HPDE6-E6E7 (cell line): ENCODE measurements at regions not wholly inside any gene's neighbourhood (a gene's known extent, or its start where the extent isn't known, plus 50 kb on each side); places are given as distances from the start of the nearest gene placed in this dataset.

Source experiments
- DNase-seq: peaks from one replicate; pipeline ENCODE4 v3.0.0; 2011; ENCODE audit warnings: missing footprints; ENCODE audit errors: extremely low spot score

DNA sequence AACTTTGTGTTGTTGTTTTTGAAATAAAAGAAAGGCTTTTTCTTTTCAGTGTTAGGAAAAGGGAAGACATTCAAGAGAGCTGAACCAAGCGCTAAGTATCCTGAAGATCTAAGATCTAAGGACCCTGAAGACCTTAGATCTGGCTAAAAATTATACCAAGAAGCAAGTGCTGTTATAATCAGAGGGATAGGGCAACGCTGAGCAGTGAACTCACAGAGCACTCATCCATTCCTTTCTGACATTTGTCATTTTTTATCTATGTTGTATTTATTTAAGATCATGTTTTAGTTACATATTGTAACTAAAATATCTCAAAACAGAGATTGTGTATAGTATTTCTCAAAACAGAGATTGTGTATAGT, 60.5 kb upstream of the FAM216B start:
- no peak for DNase-seq

DNA sequence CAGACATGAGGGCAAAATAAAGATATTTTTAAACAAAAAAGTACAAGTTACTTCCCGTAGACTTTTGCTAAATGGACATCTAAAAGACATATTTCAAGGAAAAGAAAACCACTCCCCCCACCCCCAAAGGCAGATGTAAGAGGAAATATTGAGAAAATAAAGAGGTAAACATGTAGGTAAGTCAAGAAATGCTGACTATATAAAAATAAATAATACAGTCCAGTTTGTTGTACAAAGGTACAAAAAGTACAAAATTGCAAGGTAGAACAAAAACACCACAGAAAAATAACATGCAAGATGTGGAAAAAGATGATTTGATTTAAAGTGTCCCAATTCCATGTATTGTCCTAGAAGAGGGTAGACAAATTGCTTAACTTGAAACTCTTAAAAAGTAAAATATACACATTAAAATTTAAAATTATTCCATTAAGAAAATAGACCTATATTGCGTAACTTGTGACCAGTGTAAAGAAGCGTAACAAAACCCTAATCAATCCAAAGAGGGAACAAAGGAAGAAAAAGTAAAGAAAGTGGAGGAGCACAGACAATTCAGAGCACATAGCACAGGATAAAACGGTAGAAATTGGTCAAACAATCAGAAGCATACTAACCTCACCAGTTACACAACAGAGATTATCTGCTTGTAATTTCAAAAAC, 58.4 kb upstream of the FAM216B start:
- no peak for DNase-seq

DNA sequence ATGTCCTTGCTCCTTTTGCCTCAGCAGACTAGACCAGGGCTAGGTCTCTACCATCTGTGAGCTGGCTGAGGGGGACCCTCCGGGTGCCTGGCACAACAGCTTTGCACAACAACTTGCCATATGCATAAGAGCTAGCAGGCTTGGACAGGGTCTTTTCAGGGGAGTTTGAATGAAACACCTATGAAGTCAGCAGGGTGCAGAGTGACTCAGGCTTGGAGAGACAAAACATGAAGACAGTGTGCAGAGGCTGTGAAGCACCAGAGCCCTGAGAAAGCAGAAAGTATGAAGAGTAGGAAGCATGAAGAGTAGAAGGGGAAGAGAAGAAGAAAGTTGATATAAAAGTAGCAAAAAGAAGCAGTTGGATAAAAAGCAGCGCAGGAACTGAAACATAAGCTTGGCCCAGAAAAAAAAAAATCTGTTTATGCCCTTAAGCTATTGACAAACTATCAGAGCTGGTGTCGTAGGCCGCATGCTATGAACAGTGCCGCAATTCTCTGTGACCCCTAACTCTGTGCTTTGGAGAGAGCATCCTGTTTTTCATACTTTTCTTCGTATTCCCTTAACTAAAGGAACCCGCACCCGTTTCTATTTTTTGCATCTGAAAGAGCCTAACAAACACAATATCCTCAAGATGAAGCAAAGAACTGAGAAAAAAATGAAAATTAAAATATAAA, 52.7 kb upstream of the FAM216B start:
- no peak for DNase-seq

DNA sequence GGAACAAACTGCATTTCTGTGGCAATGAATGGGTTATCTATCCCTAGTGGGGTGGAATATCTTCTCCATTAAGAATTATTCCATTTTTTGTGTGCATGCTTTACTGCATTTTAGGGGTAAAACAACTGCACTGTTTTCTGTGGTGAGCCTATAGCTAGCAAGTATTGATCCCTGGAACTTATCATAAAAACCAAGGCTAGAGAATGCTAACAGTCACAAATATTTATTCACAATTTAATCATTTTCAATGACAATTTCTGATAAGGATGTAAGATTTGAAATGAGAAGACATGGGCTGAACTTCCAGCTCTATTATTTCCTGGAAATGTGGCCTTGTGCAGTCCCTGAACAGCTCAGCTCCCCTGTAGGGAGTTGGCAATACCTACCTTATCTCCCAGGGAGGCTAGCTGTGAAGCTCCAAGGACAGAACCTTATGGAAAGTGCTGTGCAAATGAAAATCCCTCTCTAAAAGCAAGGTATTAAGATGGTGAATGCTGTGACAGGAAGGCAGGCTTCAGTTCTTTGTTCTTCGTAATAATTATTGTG, 51.5 kb upstream of the FAM216B start:
- DNase-seq, result no peak
